Spleen (tissue), 11 donors: ENCODE measurements at regions not wholly inside any gene's neighbourhood (a gene's known extent, or its start where the extent isn't known, plus 50 kb on each side); places are given as distances from the start of the nearest gene placed in this dataset.

ENCODE experiments used
- DNase-seq: peaks from one replicate; pipeline ENCODE4 v3.0.0-alpha.2; 2020
- H3K27ac ChIP-seq, 8 donors: fragments of 200-600 bp; sonication (generic) in 7 of 8; 1 replicate in 4 of 8; 2 replicates in 4 of 8; pipeline versions ENCODE4 v1.5.0 to v1.8.0; 2016 to 2021; ENCODE audit warnings: inconsistent platforms in 4 of 8, mild to moderate bottlenecking in 4 of 8, moderate library complexity in 1 of 8
- H3K27me3 ChIP-seq, 7 donors: fragments of 200-600 bp; sonication (generic) in 6 of 7; replicated peaks in 1 of 7; 1 replicate in 4 of 7; 2 replicates in 3 of 7; pipeline versions ENCODE4 v1.5.0 to v1.8.0; 2016 to 2021; ENCODE audit warnings: inconsistent platforms in 3 of 7, mild to moderate bottlenecking in 1 of 7
- H3K36me3 ChIP-seq, 6 donors: fragments of 200-600 bp; sonication (generic) in 5 of 6; 1 replicate in 4 of 6; 2 replicates in 2 of 6; pipeline versions ENCODE4 v1.5.0 to v1.8.0; 2016 to 2021; ENCODE audit warnings: inconsistent platforms in 2 of 6
- H3K4me1 ChIP-seq, 6 donors: fragments of 200-600 bp; sonication (generic) in 5 of 6; 1 replicate in 3 of 6; 2 replicates in 3 of 6; pipeline versions ENCODE4 v1.5.0 to v1.8.0; 2016 to 2021; ENCODE audit warnings: inconsistent platforms in 3 of 6
- H3K4me3 ChIP-seq, 8 donors: fragments of 200-600 bp; sonication (generic) in 7 of 8; 1 replicate in 4 of 8; 2 replicates in 4 of 8; pipeline versions ENCODE4 v1.5.0 to v1.8.0; 2016 to 2021; ENCODE audit warnings: inconsistent platforms in 4 of 8, mild to moderate bottlenecking in 4 of 8, moderate library complexity in 2 of 8
- H3K9me3 ChIP-seq, 8 donors: fragments of 200-600 bp; sonication (generic) in 7 of 8; 1 replicate in 4 of 8; 2 replicates in 4 of 8; pipeline versions ENCODE4 v1.5.0 to v1.8.0; 2016 to 2021; ENCODE audit warnings: inconsistent platforms in 4 of 8
- POLR2A ChIP-seq, 3 donors: fragments of 450-650 bp; IDR thresholded peaks; one replicate each; pipeline ENCODE4 v1.5.1; 2017; ENCODE audit warnings: antibody characterized with exemption in 3 of 3, mild to moderate bottlenecking in 1 of 3
- POLR2AphosphoS5 ChIP-seq, 3 donors: sonication (generic); formaldehyde crosslinking; IDR thresholded peaks; one replicate each; pipeline ENCODE4 v1.5.1; 2017; ENCODE audit warnings: antibody characterized with exemption in 3 of 3
- WGBS, 5 donors: extraction: QIAGEN DNeasy Blood & Tissue Kit in 3 of 5; methylation state at CpG; one replicate each; pipeline versions ENCODE4 v1.1.5 to v1.1.7; 2013 to 2018; 5-methylcytosine and 5-hydroxymethylcytosine counted together
- intact Hi-C: fragments of 100-400 bp; cut with DNase I; formaldehyde crosslinking; loops from one replicate; pipeline ENCODE4 v1.15.0; 2023; ENCODE audit warnings: low total_unique reads
- TF ChIP-seq, protein P1 (sequence below), 11 experiments: fragments of 200-600 bp in 7 of 11; fragments of 450-650 bp in 4 of 11; sonication (generic) in 4 of 11; IDR thresholded peaks in 8 of 11; conservative IDR thresholded peaks in 3 of 11; 1 replicate in 7 of 11; 2 replicates in 4 of 11; pipeline versions ENCODE4 v1.4.0 to v1.8.0; 2016 to 2021; ENCODE audit warnings: antibody characterized with exemption in 11 of 11, inconsistent platforms in 4 of 11, mild to moderate bottlenecking in 1 of 11
- donor health status: healthy with polysubstance abuse.
- donor health status: DM: no; HTN: no; CAD: no; lungs with moderate emphysema.
- donor health status: DM: no; HTN: no; CAD: no.
- donor health status: Bipolar disorder and iron deficiency.
- donor health status: healthy.
- donor health status: DM: no; HTN: no; CAD: no.
- donor health status: DM: yes; HTN: yes; CAD: no.

DNA sequence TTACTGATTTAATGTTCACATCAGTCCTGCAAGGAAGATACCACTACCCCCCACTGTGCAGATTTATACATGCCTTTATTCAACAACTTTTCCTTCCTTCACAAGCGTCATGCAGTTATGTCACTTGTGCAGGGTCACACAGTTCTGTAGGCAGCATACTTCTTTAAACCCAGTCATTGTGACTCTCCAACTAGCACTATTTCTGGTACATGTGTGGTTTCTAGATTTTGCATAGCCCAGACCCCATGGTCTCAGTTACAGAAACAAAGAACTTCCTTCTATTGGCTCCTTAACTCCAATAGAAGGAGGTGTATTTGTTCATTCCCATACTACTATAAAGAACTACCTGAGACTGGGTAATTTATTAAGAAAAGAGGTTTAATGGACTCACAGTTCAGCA, 333.1 kb downstream of the ZNF516 start:
- H3K27ac ChIP-seq, result no peak overlapping the region
- no peak for DNase-seq
- TF ChIP-seq POLR2AphosphoS5 (IDR thresholded peaks at IDR 0.05) (no peak), POLR2A (IDR thresholded peaks at IDR 0.05) (no peak)
- TF ChIP-seq, protein P1, sequence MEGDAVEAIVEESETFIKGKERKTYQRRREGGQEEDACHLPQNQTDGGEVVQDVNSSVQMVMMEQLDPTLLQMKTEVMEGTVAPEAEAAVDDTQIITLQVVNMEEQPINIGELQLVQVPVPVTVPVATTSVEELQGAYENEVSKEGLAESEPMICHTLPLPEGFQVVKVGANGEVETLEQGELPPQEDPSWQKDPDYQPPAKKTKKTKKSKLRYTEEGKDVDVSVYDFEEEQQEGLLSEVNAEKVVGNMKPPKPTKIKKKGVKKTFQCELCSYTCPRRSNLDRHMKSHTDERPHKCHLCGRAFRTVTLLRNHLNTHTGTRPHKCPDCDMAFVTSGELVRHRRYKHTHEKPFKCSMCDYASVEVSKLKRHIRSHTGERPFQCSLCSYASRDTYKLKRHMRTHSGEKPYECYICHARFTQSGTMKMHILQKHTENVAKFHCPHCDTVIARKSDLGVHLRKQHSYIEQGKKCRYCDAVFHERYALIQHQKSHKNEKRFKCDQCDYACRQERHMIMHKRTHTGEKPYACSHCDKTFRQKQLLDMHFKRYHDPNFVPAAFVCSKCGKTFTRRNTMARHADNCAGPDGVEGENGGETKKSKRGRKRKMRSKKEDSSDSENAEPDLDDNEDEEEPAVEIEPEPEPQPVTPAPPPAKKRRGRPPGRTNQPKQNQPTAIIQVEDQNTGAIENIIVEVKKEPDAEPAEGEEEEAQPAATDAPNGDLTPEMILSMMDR (IDR thresholded peaks at IDR 0.05 in 8 of 11, conservative IDR thresholded peaks at IDR 0.05 in 3 of 11), result no peak
- intact Hi-C loops, result no loop called here
- H3K4me1 ChIP-seq, result no peaks in the 10 kb centered on the region
- WGBS, 5 donors, result 78 to 90% (median 82%) methylated on average over 1 of the region's 1 CpG
- H3K36me3 ChIP-seq, result no peaks in the 10 kb centered on the region
- no peaks in the 10 kb centered on the region for H3K9me3 ChIP-seq
- no peaks in the 10 kb centered on the region for H3K27me3 ChIP-seq
- H3K4me3 ChIP-seq, result no peak overlapping the region

DNA sequence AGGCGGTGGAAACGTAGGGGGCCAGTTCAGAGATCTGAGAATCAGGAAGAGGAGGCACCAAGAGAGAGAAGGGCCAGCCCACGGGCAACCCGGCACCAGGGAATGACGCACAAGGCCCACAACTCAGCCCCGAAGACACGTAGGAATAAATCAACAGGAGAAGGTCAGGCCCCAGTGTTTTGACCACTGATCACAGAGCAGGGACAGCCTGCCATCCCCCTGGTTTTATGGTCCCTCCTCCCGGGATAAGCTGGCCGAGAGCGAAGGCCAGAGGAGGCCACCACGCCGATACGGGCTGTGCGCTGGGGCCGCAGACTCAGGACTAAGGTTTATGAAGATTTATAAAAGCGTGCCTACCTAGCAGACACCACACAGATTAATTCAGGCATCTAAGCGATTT, 341.4 kb downstream of the ZNF516 start:
- 82 to 96% (median 86%) methylated on average over 17 of the region's 17 CpGs for WGBS, 5 donors
- Histone ChIP-seq H3K4me3 (no peak overlapping the region), H3K27me3 (peaks cover 0 to 12% (median 0%) of the 10 kb centered on the region in 7 donors), H3K36me3 (no peaks in the 10 kb centered on the region), H3K4me1 (no peaks in the 10 kb centered on the region), H3K9me3 (no peaks in the 10 kb centered on the region), H3K27ac (no peak overlapping the region)
- intact Hi-C loops, result no loop called here
- TF ChIP-seq, protein P1 (IDR thresholded peaks at IDR 0.05 in 8 of 11, conservative IDR thresholded peaks at IDR 0.05 in 3 of 11), result no peak
- TF ChIP-seq POLR2AphosphoS5 (IDR thresholded peaks at IDR 0.05), result no peak
- no peak for TF ChIP-seq POLR2A (IDR thresholded peaks at IDR 0.05)
- no peak for DNase-seq

DNA sequence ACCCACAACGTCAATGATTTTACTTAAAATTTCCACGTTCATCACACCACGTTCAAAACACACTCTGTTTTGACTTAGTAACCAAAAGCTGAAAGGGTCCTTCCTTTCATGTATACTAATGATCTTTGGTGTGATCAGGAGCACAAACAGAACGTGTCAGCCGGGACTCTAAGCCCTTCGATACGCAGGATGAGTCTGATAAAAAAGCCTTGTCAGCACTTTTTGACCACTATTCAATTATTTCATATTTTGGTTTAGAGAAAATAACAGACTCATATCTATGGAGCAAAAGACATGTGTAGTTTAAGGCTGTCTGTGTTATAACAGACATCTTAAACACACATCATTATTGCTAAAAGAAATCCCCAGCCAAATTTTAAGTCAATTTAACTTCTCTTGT, 345.3 kb downstream of the ZNF516 start:
- no peak overlapping the region for H3K27ac ChIP-seq
- 90 to 93% (median 91%) methylated on average over 7 of the region's 7 CpGs for WGBS, 5 donors
- no peaks in the 10 kb centered on the region for H3K9me3 ChIP-seq
- no peaks in the 10 kb centered on the region for H3K36me3 ChIP-seq
- no peak overlapping the region for H3K4me3 ChIP-seq
- H3K4me1 ChIP-seq, result peaks cover 0 to 9% (median 0%) of the 10 kb centered on the region in 6 donors
- no peak for DNase-seq
- TF ChIP-seq POLR2A (IDR thresholded peaks at IDR 0.05), result no peak
- intact Hi-C loops, result no loop called here
- peaks cover 0 to 33% (median 0%) of the 10 kb centered on the region in 7 donors for H3K27me3 ChIP-seq

DNA sequence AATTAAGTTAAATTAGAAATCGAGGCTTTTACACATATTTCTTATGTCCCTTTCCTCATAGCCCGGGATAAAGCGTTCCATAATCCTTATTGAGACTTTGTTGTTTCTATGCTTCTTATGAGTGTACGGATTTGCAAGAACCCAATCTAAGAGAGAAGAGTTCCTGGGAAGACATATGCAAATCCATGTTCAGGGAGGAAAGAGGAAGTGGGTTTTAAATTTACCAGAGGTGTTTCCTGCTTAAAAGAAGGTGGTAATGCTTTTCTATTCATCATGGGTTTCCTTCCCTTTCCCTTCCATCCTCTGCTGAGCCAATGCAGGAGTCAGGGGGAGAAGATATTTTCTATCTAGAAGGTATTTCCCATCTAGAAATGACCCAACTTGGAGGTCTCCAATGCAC, 345.8 kb downstream of the ZNF516 start:
- WGBS, 5 donors, result 79 to 87% (median 83%) methylated on average over 4 of the region's 4 CpGs
- H3K36me3 ChIP-seq, result no peaks in the 10 kb centered on the region
- H3K27ac ChIP-seq, result no peak overlapping the region
- TF ChIP-seq, protein P1 (IDR thresholded peaks at IDR 0.05 in 8 of 11, conservative IDR thresholded peaks at IDR 0.05 in 3 of 11), result no peak
- no peak for TF ChIP-seq POLR2AphosphoS5 (IDR thresholded peaks at IDR 0.05)
- no peak for TF ChIP-seq POLR2A (IDR thresholded peaks at IDR 0.05)
- DNase-seq, result no peak
- peaks cover 0 to 9% (median 0%) of the 10 kb centered on the region in 6 donors for H3K4me1 ChIP-seq
- peaks cover 0 to 33% (median 0%) of the 10 kb centered on the region in 7 donors for H3K27me3 ChIP-seq
- intact Hi-C loops, result no loop called here
- H3K4me3 ChIP-seq, result no peak overlapping the region
- no peaks in the 10 kb centered on the region for H3K9me3 ChIP-seq
